Fibroblast of skin of right quadriceps (primary cell): ENCODE measurements at regions not wholly inside any gene's neighbourhood (a gene's known extent, or its start where the extent isn't known, plus 50 kb on each side); places are given as distances from the start of the nearest gene placed in this dataset.
A peak's percentile ranks its signal among the peaks of the same experiment; 100 is the strongest.
"Not testable (repeated sequence)": the region's sequence is repeated elsewhere in the genome, so short reads cannot be mapped to it uniquely, and the experiment has no call there.

Experiments used
- DNase-seq: peaks from one replicate; pipeline ENCODE4 v3.0.0-alpha.2; 2013

DNA sequence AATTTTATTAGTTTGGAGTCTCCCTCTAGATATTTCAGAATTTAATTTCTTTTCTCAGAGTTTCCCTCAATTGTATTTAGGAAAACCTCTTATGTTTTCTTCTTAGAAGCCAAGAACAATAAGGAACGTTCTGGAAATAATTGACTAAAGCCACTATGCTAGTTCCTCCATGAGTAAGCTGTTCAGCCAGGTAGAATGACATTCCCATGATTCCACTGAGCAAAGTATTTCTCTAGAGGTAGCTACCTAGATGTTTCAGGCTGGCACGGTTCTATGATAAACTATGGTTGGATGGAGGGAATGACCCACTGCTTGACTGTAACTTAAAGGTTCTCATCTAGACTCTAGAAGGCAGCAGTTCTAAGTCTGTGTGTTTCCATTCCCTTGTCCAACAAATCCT, 62.4 kb downstream of the CLDN17 start:
- no peak for DNase-seq

DNA sequence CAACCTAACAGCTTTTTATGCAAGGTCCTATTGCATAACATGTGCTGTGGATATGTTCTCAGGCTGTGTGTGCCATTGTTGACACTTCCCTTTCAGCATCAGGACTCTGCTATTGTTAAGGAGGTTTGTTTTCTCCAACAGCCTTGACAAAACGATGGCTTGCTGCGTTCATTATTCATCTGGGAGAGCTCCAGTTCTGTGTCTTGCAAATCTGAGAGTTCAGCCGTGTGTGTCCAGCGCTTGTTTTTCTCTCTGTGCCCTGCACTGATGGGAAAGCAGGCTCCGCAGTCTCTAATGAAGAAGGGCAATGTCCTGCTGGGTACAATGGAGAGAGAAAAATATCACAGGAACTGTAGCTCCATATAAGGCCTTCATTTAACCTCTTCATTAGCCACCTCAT, 63.7 kb downstream of the CLDN17 start:
- no peak for DNase-seq

DNA sequence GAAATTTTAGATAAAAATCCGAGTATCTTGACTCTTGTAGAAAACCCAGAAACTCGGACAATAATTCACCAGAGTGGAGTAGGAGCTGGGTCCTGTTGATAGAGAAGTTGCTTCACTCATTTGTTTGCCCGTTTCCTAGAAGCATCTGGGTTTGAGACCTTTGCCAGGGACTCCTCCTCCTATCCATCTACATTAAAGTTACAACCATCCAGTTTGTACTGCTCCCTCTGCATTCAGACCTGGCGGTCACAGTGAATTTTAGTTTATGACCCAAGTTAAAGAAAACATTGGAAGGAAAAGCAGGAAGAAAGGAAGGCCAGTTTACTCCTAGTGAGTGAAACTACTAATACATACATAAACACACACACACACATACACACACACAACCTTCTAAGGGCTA, 64.6 kb downstream of the CLDN17 start:
- no peak for DNase-seq

DNA sequence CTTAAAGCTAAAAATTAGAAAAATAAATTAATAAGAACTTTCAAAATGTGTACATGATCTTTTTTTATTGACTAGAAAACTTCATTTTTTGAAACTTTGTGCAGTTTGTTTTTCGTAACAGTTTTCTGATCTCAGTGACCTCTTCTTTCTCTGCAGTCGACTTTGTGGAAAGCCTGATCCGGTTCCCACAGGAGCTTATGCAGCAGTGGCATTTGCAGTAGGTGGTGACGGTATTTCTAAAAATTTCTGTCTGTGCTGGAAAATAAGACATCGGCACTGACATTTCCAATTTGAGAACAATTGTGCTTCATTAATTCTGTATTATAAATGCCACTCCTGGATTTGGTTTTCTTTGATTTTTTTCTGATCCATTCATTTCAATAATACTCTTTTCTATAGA, 68.8 kb downstream of the CLDN17 start:
- no peak for DNase-seq

DNA sequence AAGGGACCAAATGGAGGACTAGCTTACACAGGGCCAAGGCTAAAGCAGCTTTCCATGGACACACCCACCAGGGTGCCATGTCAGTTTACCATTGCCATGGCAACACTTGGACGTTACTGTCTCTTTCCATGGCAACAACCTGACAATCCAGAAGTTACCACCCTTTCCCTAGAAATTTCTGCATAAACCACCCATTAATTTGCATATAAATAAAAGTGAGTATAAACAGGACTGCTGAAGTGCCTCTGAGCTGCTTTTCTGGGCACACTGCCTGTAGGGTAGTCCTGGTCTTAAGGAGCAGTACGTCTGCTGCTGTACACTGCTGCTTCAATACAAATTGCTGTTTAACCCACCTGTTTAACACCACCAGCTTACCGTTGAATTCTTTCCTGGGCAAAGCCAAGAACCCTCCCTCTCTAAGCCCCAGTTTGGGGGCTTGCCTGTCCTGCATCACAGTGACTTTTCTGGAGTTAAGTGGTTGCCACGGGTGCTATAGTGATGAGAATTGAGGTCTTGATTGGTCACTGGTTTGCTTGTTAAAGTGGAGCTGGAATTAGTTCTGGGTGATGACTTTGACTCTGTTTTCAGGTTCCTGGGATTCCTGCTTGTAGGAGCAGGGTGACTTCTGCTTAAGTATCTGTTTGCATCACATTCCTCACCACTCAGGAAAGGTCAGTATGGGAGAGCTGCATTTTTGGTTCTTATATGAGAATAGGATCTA, 83.2 kb downstream of the CLDN17 start:
- no peak for DNase-seq

DNA sequence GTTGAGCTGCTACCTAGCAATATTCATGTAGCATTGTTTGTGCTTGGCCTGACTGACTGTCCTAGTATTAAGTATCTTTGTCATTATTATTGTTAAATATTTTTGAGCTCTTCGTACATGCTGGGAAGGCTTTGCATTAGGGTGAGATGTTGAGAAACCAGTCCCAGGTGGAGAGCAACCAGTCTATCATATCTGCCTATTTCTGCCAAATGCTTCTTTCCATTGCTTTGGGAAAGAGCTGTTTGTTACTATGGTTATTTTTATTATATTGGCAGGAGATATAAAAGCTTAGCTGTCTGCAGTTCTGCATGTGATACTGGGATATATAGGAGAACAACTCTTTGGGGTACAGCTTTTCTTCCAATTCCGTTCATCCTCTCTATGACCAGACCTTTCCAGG, 85.1 kb downstream of the CLDN17 start:
- no peak for DNase-seq

DNA sequence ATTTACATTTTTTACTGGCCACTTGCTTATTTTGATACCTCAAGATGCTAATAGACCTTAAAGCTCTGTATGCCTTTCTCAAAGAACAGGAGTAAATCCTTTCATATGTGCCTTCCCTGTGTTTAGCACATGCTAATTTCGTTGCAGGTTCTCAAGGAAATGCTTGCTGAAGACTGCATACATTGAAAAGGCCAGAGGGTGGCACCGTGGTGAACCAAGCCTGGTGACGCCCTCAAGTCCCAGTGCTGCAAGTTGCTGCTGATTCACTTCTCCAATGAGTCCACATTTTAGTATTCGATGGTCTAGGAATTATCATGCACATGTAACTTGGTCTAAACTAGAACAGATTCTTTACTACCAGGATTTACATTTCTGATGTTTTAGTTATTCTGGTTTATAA, 94.1 kb downstream of the CLDN17 start:
- peak; percentile 8 for DNase-seq

DNA sequence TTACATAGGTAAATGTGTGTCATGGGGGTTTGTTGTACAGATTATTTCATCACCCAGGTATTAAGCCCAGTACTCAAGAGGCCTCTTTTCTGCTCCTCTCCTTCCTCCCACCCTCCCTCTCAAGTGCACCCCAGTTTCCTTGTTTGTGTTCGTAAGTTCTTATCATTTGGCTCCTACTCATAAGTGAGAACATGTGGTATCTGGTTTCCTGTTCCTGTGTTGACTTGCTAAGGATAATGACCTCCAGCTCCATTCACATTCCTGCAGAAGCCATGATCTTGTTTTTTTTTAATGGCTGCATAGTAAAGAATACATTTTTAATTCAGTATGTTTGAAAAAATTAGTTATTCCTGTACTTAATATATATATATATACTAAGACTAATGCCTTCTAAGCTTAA, 107.7 kb downstream of the CLDN17 start:
- no peak for DNase-seq

DNA sequence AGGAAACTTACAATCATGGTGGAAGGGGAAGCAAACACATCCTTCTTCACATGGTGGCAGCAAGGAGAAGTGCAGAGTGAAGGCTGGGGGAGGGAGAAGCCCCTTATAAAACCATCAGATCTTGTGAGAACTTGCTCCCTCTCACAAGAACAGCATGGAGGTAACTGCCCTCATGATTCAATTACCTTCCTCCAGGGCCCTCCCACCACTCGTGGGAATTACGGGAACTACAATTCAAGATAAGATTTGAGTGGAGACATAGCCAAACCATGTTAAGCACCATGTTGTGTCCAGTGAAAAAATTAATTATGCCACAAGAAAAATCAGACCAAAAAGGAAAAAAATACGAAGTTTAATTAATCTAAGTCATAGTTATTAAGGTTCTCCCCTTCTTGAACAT, 109.5 kb downstream of the CLDN17 start:
- no peak for DNase-seq

DNA sequence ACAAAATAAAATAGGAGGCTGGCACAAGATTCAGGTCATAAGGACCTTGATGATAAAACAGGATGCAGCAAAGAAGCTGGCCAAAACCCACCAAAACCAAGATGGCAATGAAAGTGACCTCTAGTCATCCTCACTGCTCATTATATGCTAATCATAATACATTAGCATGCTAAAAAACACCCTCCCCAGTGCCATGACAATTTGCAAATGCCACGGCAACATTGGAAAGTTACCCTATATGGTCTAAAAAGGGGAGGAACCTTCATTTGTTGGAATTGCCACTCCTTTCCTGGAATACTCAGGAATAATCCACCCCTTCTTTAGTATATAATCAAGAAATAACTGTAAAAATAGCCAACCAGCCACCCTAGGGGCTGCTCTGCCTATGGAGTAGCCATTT, 108.8 kb upstream of the GRIK1 start:
- no peak for DNase-seq

DNA sequence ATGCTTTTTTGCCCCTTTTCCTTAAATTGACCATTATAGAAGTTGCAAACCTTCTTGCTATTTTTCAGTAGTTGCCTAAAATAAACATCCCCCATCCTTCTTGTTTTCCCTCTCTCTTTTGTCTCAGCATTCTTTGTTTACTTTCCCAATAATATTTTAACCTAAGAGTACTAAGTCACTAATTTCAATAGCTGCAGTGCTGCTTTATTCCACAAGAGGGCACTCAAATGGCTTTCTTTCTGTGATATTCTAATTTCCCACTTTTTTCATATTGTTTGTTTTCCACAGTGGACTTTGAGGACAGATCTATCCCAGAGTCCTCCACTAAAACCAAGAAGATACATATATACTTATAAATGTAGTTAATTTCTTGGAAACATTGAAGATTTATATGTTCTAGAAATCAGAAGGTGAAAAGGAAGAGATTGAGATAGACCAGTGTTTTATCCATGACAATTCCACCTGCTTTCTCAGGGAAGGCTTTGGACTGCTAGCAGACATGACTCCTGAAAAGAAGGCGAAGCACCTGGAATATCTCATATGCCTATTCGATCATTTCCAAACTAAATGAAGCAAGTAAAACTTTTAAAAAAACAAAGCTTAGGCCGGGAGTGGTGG, 104.8 kb upstream of the GRIK1 start:
- DNase-seq: peak; percentile 9

DNA sequence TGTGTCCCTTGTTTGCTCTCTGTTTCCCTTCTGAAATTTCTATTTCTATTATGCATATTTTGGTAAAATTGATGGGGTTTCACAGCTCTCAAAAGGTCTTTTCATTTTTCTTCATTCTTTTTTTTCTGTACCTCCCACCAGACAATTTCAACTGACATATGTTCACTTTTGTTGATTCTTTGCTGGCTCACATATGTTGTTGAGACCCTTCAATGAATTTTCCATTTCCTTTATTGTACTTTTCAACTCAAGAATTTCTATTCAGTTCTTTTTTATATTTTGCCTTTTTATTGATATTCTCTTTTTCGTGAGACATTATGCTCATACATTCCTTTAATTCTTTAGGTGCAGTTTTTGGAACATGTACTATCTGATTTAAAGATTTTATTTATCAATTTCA, 102.6 kb upstream of the GRIK1 start:
- DNase-seq: no peak

DNA sequence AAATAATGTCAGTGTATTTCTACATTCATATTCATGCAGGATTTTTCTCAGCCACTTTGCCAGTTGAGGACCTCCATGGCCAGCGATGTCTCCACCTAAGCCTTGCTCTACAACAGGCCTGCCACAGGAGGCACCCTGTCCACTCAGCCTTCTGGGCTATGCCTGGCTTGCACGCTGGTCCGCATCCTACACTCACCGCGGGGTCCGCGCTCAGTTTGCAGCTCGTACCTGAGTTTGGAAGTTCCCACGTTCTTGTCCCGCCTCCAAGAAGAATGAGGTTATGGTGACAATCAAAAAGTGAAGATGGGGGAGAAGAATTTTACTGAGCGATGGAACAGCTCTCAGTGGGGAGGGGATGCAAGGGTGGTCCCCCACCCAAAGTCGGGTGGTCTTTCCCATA, 93.6 kb upstream of the GRIK1 start:
- no peak for DNase-seq

DNA sequence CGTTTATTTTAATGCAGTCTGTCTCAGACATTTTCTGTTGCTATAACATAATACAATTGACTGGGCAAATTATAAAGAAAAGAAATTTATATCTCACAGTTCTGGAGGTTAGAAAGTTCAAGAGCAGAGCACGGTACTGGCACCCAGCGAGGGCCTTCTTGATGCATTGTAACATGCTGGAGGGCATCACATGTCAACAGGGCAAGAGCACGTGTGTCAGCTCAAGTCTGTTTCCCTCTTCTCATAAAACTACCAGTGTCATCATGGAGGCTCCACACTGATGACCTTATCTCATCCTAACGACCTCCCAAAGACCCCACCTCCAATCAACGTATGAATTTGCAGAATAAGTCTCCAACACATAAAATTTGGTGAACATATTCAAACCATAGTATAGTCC, 90.6 kb upstream of the GRIK1 start:
- DNase-seq: no peak

DNA sequence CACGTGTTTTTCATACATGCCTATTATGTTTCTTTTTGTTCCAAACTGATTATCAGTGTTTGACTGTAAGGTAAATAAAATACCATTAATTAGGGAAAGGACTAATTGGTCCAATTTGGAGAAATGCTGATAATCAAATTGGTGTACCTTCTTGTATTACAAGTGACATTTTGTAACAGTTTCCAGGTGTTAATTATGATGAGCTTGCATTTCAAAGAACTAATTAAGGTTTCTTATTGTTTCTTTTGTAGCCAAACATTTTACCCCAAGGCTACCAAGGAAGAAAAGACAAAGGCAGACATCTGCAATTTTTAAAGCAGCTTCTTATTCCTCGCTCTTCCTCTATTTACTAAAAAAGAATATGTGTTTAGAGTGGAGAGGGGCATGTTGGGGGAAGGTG, 88.7 kb upstream of the GRIK1 start:
- no peak for DNase-seq

DNA sequence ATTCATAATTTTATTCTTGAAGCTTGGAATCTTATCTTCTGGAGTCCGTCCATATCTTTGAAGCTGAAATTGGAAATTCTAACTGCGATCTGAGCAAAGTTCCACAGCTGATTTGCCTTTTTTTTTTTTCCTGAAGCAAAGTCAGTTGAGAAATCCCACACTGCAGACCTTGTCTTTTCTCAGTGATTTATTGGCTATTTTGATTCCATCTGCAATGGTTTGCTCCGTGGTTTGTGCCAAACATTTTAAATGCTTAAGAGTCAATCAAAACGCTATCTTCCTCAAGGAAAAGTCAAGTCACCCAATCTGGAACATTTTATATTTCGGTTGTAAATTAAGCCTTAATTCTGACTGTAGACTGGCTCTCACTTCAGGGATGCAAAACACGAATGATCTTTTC, 88.2 kb upstream of the GRIK1 start:
- DNase-seq: no peak

DNA sequence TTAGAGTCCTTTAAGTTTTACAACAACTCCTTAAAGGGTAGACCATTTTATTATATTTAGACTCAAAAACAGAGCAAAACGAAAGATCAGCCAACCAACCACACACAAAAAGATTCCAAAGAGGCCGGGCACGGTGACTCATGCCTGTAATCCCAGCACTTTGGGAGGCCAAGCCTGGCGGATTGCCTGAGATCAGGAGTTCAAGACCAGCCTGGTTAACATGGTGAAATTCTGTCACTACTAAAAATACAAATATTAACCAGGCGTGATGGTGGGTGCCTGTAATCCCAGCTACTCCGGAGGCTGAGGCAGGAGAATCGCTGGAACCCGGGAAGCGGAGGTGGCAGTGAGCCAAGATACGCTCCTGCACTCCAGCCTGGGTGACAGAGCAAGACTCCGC, 83.3 kb upstream of the GRIK1 start:
- DNase-seq: not testable (repeated sequence)

DNA sequence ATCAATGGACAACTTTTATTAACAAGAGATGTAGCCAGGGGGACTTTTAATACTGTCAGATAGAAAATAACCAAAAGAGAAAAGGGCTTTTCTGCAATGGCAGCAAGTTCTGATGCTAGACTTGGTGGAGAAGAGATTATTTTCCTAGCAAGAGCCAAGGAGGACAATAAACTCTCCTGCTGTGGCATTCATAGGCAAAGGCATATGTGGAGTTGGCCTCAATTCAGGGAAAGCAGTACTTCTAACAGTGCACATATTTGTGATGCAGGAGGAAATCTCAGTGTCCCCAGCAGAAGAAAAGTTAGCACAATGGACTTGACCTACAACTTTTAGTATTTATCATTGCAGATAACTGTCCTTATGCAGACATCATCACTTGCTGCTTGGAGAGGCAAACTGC, 75.1 kb upstream of the GRIK1 start:
- no peak for DNase-seq

DNA sequence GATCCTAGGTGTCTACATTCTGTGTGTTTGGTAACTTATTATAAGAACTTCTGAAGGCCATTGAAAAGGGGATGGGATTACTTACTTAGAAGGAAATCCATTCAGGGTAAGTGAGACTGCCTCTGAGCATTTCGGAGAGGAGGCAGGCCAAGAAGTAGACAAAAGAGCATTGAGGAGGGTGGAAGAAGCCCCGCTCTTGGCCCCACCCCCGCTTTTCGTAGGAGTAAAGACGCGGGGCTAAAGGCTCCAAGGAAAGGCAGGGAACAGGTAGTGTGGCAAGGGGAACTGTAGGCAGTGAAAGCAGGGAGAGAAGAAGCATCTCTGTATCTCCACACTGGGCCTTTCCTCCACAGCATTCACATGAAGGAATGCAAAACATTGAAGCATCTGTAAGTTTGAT, 51.8 kb upstream of the GRIK1 start:
- no peak for DNase-seq

DNA sequence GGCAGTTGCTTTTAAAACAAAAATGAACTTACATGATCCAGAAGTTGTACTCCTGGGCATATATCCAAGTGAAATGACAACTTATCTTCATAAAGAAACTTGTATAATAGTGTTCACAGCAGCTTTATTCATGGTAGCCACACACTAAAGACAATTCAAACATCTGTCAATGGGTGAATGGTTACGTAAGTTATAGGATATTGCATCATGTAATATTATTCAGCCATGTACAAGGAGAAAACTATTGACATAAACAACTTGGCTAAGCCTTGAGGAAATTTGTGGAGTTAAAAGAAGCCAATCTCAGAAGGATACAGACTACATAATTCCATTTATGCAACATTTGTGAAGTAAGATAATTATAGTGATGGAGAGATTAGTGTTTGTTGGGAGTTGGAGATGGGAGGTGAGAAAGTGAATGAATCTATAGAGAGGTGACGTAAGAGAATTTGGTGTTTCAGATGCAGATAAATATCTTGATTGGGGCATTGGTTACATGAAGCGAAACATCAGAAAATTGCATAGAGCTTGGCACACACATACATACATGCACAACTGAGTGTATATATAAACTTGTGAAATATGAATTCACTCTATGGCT, 49.9 kb upstream of the GRIK1 start:
- DNase-seq: no peak
